ENCODE measurements at regions not wholly inside any gene's neighbourhood (a gene's known extent, or its start where the extent isn't known, plus 50 kb on each side); places are given as distances from the start of the nearest gene placed in this dataset.

DNA sequence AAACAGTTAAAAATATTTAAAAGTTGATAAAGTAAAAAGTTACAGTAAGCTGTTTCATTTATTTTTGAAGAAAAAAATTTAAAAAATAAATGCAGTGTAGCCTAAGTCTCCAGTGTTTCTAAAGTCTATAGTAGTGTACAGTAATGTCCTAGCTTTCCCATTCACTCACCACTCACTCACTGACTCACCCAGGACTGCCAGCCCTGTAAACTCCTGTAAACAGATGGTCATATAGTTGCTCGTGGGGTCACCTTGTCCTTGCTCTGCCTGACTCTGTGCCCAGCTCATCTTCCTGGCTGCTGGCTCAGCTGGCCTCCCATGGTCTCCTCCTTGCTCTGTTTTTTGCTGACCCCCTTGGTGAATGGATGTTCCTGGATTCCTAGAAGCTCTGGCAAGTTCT lies 180.3 kb downstream of the VAPA start:
- TF ChIP-seq, protein P1, sequence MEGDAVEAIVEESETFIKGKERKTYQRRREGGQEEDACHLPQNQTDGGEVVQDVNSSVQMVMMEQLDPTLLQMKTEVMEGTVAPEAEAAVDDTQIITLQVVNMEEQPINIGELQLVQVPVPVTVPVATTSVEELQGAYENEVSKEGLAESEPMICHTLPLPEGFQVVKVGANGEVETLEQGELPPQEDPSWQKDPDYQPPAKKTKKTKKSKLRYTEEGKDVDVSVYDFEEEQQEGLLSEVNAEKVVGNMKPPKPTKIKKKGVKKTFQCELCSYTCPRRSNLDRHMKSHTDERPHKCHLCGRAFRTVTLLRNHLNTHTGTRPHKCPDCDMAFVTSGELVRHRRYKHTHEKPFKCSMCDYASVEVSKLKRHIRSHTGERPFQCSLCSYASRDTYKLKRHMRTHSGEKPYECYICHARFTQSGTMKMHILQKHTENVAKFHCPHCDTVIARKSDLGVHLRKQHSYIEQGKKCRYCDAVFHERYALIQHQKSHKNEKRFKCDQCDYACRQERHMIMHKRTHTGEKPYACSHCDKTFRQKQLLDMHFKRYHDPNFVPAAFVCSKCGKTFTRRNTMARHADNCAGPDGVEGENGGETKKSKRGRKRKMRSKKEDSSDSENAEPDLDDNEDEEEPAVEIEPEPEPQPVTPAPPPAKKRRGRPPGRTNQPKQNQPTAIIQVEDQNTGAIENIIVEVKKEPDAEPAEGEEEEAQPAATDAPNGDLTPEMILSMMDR (IDR thresholded peaks at IDR 0.05; ENCODE audit: unreplicated experiment): no peak
- no peaks in the 10 kb centered on the region for H3K36me3 Mint-ChIP-seq
- H3K4me3 Mint-ChIP-seq: no peak overlapping the region

DNA sequence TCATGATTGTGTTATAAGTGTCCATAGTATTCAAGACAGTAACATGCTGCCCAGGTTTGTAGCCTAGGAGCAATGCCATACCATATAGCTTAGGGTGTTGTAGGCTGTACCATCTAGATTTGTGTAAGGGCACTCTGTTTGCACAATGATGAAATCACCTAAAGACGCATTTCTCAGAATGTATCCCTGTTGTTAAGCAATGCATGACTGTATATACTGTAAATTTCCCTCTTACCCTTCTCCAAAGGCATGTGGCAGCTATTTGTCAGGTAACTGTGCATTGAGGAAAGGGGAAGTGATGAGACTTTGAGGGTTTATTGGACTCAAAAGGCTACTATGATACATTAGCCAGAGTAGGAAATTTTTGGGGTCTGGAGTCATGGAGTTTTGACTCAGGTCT lies 180.8 kb downstream of the VAPA start:
- Mint-ChIP-seq H3K27me3 (ENCODE audit: low read depth) (no peaks in the 10 kb centered on the region), H3K4me3 (no peak overlapping the region), H3K9me3 (no peaks in the 10 kb centered on the region), H3K4me1 (peaks cover 8% of the 10 kb centered on the region), H3K36me3 (no peaks in the 10 kb centered on the region), H3K27ac (no peak overlapping the region)
- TF ChIP-seq, protein P1 (IDR thresholded peaks at IDR 0.05; ENCODE audit: unreplicated experiment): no peak
- DNase-seq (ENCODE audit: low spot score in 2 of 2, unreplicated experiment in 2 of 2): no peak

More for the DNA sequence above, 180.3 kb downstream of the VAPA start:
- no peak for DNase-seq (ENCODE audit: low spot score in 2 of 2, unreplicated experiment in 2 of 2)
- Mint-ChIP-seq H3K27me3 (ENCODE audit: low read depth) (no peaks in the 10 kb centered on the region), H3K27ac (no peak overlapping the region), H3K4me1 (peaks cover 8% of the 10 kb centered on the region), H3K9me3 (no peaks in the 10 kb centered on the region)

DNA sequence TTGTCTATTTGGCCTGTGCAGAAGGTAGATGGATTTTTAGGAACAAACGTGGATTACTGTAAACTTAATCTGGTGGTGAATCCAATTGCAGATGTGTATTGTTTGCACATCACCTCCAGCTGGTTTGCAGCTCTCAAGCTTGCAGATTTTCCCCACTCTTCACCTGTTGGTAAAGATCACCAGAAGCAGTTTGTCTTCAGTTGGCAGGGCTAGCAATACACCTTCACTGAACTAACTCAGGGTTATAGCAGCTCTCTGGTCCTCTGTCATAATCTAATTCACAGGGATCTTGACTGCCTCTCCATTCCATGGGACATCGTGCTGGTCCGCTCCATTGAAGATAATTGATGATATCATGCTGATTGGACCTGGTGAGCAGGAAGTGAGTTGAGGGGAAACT lies 181.5 kb downstream of the VAPA start:
- DNase-seq (ENCODE audit: low spot score in 2 of 2, unreplicated experiment in 2 of 2): no peak
- H3K9me3 Mint-ChIP-seq: no peaks in the 10 kb centered on the region
- no peaks in the 10 kb centered on the region for H3K36me3 Mint-ChIP-seq
- no peak overlapping the region for H3K4me3 Mint-ChIP-seq
- H3K4me1 Mint-ChIP-seq: peaks cover 14% of the 10 kb centered on the region
- TF ChIP-seq, protein P1 (IDR thresholded peaks at IDR 0.05; ENCODE audit: unreplicated experiment): no peak
- no peak overlapping the region for H3K27ac Mint-ChIP-seq
- H3K27me3 Mint-ChIP-seq (ENCODE audit: low read depth): no peaks in the 10 kb centered on the region

DNA sequence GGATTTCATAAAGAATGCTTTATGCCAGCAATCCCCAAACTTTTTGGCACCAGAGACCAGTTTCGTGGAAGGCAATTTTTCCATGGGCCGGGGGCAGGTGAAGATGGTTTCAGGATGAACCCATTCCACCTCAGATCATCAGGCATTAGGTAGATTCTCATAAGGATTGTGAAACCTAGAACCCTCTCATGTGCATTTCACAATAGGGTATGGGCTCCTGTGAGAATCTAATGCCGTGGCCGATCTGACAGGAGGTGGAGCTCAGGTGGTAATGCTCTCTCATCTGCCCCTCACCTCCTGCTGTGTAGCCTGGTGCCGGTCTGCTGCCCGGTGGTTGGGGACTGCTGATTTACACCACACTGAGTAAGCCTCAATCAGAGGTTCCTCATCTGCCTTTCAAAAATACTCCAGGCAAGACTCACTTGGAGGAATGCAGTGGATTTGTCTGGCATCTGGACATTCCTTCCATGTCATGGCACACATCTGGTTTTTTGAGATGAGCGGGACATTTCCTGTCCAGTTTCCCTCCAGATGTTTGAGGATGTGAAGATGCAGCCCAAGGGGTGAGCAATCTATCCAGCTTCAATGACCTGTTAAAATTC lies 185.8 kb downstream of the VAPA start:
- H3K27ac Mint-ChIP-seq: no peak overlapping the region
- H3K4me3 Mint-ChIP-seq: no peak overlapping the region
- peaks cover 1% of the 10 kb centered on the region for H3K9me3 Mint-ChIP-seq
- no peaks in the 10 kb centered on the region for H3K36me3 Mint-ChIP-seq
- TF ChIP-seq, protein P1 (IDR thresholded peaks at IDR 0.05; ENCODE audit: unreplicated experiment): no peak
- peaks cover 3% of the 10 kb centered on the region for H3K27me3 Mint-ChIP-seq (ENCODE audit: low read depth)
- no peak for DNase-seq (ENCODE audit: low spot score in 2 of 2, unreplicated experiment in 2 of 2)
- peaks cover 21% of the 10 kb centered on the region for H3K4me1 Mint-ChIP-seq

DNA sequence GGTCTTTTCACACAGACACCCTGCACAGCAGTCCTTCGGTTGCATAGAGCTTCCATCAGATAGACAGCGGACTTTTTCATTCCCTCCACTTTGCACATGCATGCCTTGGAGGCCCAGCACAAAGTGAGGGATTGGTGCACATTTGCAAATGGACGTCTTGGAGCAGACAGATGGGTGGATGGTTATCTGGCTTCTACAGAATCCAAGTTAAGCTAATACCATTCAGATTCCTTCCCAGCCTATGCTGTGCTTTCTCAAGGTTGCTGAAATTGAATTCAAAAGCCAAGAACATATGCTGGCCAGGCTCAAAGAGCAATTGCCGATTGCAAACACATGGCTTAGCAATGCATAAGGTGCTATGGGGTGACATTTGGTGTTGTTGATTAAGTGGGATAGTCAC lies 186.4 kb downstream of the VAPA start:
- H3K36me3 Mint-ChIP-seq: peaks cover 4% of the 10 kb centered on the region
- no peak overlapping the region for H3K4me3 Mint-ChIP-seq
- TF ChIP-seq, protein P1 (IDR thresholded peaks at IDR 0.05; ENCODE audit: unreplicated experiment): no peak
- no peak for DNase-seq (ENCODE audit: low spot score in 2 of 2, unreplicated experiment in 2 of 2)
- H3K9me3 Mint-ChIP-seq: peaks cover 7% of the 10 kb centered on the region
- H3K27ac Mint-ChIP-seq: no peak overlapping the region
- peaks cover 21% of the 10 kb centered on the region for H3K4me1 Mint-ChIP-seq
- peaks cover 3% of the 10 kb centered on the region for H3K27me3 Mint-ChIP-seq (ENCODE audit: low read depth)
